BLaER1 (cell line): ENCODE measurements at regions not wholly inside any gene's neighbourhood (a gene's known extent, or its start where the extent isn't known, plus 50 kb on each side); places are given as distances from the start of the nearest gene placed in this dataset.

Source experiments
- H3K27ac ChIP-seq: shearing (Covaris generic); formaldehyde crosslinking; 2 replicates; pipeline ENCODE4 v1.8.1; 2022
- H3K27me3 ChIP-seq: shearing (Covaris generic); formaldehyde crosslinking; 2 replicates; pipeline ENCODE4 v1.8.1; 2022
- H3K36me3 ChIP-seq: shearing (Covaris generic); formaldehyde crosslinking; 2 replicates; pipeline ENCODE4 v1.8.1; 2022
- H3K4me1 ChIP-seq: shearing (Covaris generic); formaldehyde crosslinking; 2 replicates; pipeline ENCODE4 v1.8.1; 2022
- H3K4me2 ChIP-seq: shearing (Covaris generic); formaldehyde crosslinking; 2 replicates; pipeline ENCODE4 v1.8.1; 2022
- H3K4me3 ChIP-seq: shearing (Covaris generic); formaldehyde crosslinking; 2 replicates; pipeline ENCODE4 v1.8.1; 2022
- H3K9ac ChIP-seq: shearing (Covaris generic); formaldehyde crosslinking; 2 replicates; pipeline ENCODE4 v1.8.1; 2022
- H3K9me3 ChIP-seq: shearing (Covaris generic); formaldehyde crosslinking; 2 replicates; pipeline ENCODE4 v1.8.1; 2022
- H4K20me1 ChIP-seq: shearing (Covaris generic); formaldehyde crosslinking; 2 replicates; pipeline ENCODE4 v1.8.1; 2022
- Cebpa-rat ChIP-seq: shearing (Covaris generic); IDR thresholded peaks from 2 replicates; pipeline ENCODE4 v1.8.1; 2022

DNA sequence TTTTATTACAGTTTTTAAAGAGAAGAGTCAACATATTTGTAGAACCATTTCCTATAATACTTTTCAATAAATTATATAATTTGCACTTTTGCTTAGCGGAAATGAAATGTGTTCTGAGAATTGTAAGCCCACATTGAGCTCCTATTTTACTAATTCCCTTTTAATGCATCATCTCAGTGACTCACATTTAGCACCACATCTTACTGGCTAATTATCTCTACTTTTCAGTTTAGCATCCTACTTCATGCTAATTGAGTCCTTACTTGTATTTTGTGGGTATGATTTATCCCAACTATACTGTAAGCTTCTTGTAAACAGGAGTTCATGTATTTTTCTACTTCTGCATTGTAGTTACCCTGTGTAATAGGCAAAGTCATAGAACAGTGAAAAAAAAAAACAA is 67.5 kb downstream of the TMX1 start:
- Histone ChIP-seq H3K4me2 (no peak overlapping the region), H3K9ac (no peak overlapping the region), H3K4me3 (no peak overlapping the region), H3K27ac (no peak overlapping the region), H3K36me3 (no peaks in the 10 kb centered on the region), H4K20me1 (no peaks in the 10 kb centered on the region), H3K9me3 (no peaks in the 10 kb centered on the region), H3K4me1 (no peaks in the 10 kb centered on the region), H3K27me3 (no peaks in the 10 kb centered on the region)
- no peak for TF ChIP-seq Cebpa-rat

DNA sequence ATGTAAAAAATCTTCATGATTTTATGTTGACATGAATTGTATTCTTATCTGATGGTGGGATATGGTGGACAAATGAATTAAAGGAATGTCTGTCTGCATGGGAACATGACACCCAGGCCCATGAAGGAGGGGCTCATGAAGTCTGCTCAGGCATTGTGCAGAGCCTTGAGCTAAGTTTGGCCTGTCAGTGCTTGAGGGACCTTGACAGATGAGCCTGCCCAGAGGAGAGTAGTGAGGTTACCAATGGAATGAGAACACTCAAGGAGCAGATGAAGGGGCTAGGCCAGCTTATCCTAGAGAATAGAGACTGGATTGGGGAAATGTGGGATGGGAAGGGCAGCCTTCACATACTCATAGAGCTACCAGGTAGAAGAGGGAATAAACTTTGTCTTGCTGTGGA is 68.8 kb downstream of the TMX1 start:
- no peak overlapping the region for H3K27ac ChIP-seq
- no peak overlapping the region for H3K4me2 ChIP-seq
- no peak for TF ChIP-seq Cebpa-rat
- H4K20me1 ChIP-seq, result no peaks in the 10 kb centered on the region
- no peaks in the 10 kb centered on the region for H3K4me1 ChIP-seq
- H3K36me3 ChIP-seq, result no peaks in the 10 kb centered on the region
- H3K27me3 ChIP-seq, result no peaks in the 10 kb centered on the region
- H3K9me3 ChIP-seq, result no peaks in the 10 kb centered on the region
- H3K4me3 ChIP-seq, result no peak overlapping the region
- H3K9ac ChIP-seq, result no peak overlapping the region

DNA sequence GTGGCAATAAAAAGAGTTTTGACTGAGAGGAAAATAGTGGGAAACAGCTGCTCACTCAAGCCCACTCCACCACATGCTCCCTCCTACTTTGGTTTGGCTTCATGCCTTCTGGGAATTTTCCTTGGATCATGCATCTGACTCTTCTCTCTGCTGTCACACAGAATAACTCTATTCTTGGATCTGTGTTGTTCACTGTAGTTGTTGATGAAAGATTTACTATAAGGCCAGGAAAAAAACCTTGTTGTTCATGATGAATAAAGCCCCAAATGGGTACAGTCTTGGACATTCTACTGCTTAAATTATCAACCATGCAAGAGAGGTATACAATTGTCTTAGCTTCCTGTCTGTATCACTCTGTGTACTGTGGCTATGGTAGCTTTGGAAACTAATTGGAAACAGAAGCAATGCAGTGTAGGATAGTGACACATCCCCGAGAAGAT is 70.5 kb downstream of the TMX1 start:
- Histone ChIP-seq H3K9me3 (no peaks in the 10 kb centered on the region), H3K27ac (no peak overlapping the region), H3K4me3 (no peak overlapping the region), H3K36me3 (no peaks in the 10 kb centered on the region), H3K4me1 (no peaks in the 10 kb centered on the region), H3K9ac (no peak overlapping the region), H3K27me3 (no peaks in the 10 kb centered on the region), H4K20me1 (no peaks in the 10 kb centered on the region), H3K4me2 (no peak overlapping the region)
- no peak for TF ChIP-seq Cebpa-rat

DNA sequence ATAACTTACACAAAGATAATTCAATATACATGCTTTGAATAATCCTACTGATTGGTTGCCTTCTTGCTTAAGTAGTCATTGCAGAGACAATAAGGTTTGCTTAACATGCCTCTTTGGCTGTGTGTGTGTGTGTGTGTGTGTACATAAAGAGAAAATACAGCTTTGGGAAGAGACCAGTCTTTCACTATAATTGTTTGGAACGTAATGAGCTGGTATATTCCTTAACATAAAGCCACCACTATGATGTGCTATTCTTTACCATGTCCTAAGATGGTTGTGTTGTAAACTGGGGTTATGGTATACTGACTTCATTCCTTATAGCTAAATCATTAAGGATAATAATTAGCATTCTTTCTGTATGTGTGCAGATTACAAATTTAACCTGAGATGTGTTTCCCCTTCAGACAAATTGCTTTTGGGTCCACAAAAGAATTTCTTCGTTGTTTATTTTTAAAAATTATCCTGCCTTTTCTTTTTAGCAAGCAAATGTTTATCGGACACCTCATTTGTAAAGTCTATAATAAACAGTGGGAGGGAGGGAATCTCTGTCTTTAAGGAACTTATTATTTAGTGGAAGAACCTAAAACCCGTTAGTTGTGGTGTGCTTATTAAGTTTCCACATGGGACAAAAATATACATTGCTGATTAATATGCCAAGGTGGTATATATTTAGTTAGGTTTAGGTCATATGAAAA is 74.4 kb downstream of the TMX1 start:
- no peak for TF ChIP-seq Cebpa-rat
- Histone ChIP-seq H3K9ac (no peak overlapping the region), H3K4me1 (no peaks in the 10 kb centered on the region), H3K4me3 (no peak overlapping the region), H3K9me3 (no peaks in the 10 kb centered on the region), H4K20me1 (no peaks in the 10 kb centered on the region), H3K4me2 (no peak overlapping the region), H3K27ac (no peak overlapping the region), H3K36me3 (no peaks in the 10 kb centered on the region), H3K27me3 (no peaks in the 10 kb centered on the region)

DNA sequence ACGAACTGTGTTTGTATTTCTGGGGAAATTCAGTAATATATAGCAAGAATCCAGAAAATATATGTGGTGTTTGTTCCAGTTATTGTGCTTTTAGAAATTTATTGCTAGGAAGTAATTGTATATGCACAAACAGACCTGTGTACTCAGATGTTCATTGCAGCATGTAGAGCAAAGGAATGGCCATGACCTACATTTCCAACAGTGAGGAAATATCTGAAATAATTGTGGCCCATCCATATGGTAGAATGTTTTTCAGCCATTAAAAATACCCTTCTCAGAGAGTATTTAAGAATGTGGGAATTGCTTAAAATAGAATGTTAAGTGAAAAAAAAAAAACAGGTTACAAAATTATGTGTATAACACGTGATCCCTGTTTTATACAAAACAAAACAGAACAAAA is 77.3 kb downstream of the TMX1 start:
- Histone ChIP-seq H3K4me1 (no peaks in the 10 kb centered on the region), H3K27ac (no peak overlapping the region), H3K4me2 (no peak overlapping the region), H3K9ac (no peak overlapping the region), H3K27me3 (no peaks in the 10 kb centered on the region), H3K36me3 (no peaks in the 10 kb centered on the region), H3K4me3 (no peak overlapping the region), H4K20me1 (no peaks in the 10 kb centered on the region), H3K9me3 (no peaks in the 10 kb centered on the region)
- TF ChIP-seq Cebpa-rat, result no peak

DNA sequence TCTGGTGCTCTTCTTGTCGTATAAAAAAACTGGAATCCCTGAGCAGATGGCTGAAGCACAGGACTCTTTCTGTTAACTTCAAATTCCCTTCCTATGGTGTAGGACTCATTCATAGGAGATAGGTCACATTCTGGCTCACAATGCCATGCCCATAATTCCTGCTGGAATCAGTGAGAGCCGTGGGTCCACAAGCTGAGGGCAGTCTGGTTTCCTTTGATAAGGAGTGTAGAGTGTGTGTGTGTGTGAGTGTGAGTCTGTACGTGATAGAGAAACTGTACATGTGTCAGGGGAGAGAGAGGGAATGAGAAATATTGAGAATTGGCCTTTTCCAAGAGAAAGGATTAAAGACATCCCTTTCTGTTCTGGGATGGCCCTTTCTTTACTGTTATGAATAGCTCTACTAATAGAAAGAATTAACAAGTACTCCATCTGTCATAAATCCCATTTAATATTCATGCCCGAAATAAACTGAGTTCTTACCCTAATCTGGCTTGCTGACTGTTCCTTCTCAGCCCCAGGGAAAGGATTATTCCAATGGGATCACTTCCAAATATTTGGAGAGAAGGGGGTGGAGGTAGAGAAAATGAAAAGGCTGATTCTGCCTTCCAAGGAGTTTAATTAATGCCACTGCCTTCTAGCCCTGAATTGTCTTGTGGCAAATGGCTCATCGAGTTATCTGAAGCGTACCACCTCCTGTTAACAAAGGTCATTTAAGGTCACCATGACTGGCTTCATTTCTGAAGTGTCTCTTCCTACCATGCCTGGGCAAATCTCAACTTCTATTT is 79.0 kb downstream of the TMX1 start:
- H3K9ac ChIP-seq, result no peak overlapping the region
- no peaks in the 10 kb centered on the region for H3K9me3 ChIP-seq
- no peak for TF ChIP-seq Cebpa-rat
- H3K4me2 ChIP-seq, result no peak overlapping the region
- H3K4me1 ChIP-seq, result no peaks in the 10 kb centered on the region
- H4K20me1 ChIP-seq, result no peaks in the 10 kb centered on the region
- no peak overlapping the region for H3K27ac ChIP-seq
- no peaks in the 10 kb centered on the region for H3K27me3 ChIP-seq
- no peaks in the 10 kb centered on the region for H3K36me3 ChIP-seq
- no peak overlapping the region for H3K4me3 ChIP-seq

DNA sequence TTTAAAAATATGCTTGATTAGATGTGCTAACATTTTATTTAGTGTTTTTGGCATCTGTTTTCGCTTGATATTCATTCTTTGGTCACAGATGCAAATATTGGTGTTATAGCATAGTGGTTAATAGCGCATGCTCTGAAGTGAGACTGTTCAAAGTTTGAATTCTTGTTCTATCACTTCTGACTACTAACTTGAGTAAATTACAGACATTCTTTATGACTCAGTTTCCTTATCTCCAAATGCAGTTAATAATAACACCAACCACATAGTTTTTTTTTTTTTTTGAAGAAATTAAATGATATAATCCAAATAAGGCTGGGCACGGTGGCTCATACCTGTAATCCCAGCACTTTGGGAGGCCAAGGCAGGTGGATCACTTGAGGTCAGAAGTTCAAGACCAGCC is 81.0 kb downstream of the TMX1 start:
- Histone ChIP-seq H3K36me3 (no peaks in the 10 kb centered on the region), H4K20me1 (no peaks in the 10 kb centered on the region), H3K4me2 (no peak overlapping the region), H3K4me1 (no peaks in the 10 kb centered on the region), H3K9me3 (no peaks in the 10 kb centered on the region), H3K4me3 (no peak overlapping the region), H3K27ac (no peak overlapping the region), H3K27me3 (no peaks in the 10 kb centered on the region), H3K9ac (no peak overlapping the region)
- no peak for TF ChIP-seq Cebpa-rat

DNA sequence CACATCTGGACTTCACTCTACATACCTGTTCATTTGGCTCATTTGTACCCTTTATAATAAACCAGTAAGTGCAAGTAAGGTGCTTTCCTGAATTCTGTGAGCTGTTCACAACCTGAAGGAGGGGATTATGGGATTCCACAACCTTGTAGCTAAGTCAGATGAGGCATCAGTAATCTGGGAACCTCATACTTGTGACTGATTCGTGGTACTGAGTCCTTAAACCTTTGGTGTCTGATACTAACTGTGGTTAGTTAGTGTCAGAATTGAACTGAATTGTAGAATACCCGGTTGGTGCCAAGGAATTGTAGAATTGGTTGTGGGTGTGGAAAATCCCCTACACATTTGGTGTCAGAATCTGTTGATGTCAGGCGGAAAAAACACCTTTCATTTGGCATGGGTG is 83.4 kb downstream of the TMX1 start:
- no peaks in the 10 kb centered on the region for H3K36me3 ChIP-seq
- no peaks in the 10 kb centered on the region for H4K20me1 ChIP-seq
- no peaks in the 10 kb centered on the region for H3K9me3 ChIP-seq
- H3K9ac ChIP-seq, result no peak overlapping the region
- no peak overlapping the region for H3K27ac ChIP-seq
- TF ChIP-seq Cebpa-rat, result no peak
- no peaks in the 10 kb centered on the region for H3K4me1 ChIP-seq
- H3K4me2 ChIP-seq, result no peak overlapping the region
- no peak overlapping the region for H3K4me3 ChIP-seq
- H3K27me3 ChIP-seq, result no peaks in the 10 kb centered on the region

DNA sequence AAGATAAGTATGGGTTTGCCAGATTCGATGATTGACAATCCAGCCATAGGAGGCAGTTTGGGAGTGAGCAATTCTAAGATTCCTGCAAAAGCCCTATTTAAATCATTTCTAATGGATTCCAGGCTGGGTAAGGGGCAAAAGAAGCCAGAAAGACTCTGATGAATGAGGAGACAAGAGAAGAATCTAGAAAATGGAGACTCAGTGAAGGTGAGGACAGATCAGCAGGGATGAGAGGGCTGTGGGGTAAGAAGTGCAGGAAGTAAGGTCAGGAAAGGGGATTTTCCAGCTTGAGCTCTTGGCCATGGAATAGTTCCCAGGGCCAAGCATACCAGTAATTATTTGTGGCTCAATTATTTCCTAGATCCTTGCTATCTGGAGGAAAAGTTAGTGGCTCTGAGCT is 87.3 kb downstream of the TMX1 start:
- Histone ChIP-seq H3K4me3 (no peak overlapping the region), H3K4me2 (no peak overlapping the region), H4K20me1 (no peaks in the 10 kb centered on the region), H3K27ac (no peak overlapping the region), H3K9ac (no peak overlapping the region), H3K4me1 (no peaks in the 10 kb centered on the region), H3K27me3 (no peaks in the 10 kb centered on the region), H3K36me3 (no peaks in the 10 kb centered on the region), H3K9me3 (no peaks in the 10 kb centered on the region)
- TF ChIP-seq Cebpa-rat, result no peak

DNA sequence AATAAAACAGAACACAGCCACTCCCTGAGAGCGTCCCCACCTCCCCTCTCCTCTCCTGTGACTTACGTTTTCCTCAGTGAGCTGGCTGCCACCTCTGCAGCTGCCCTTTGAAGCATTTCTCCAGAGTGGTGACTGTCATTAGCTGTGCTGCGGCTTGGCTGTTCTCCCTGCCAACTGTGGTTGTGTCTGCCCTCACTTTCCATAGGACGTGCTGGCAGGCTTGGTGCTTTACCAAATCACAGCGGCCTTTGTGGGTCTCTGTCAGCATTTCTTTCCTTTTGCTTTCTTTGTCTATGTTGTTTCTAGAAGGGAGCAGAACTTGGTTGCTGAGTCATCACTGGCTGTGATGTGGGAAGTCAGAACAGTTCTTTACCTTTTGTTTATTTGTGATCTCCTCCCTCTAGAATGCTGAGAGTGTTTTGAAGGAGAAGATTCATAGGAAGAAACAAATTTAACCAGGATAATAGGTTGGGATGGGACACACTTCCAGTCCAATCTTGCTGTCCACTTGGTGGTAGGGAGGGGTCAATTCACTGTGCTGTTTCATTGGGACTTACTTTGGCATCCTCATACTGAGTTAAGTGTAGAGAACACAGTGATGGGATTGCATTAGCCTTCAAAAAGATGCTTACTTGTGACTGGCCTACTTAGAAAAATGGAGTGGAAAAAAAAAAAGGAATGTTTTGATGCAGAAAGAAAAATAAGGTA is 88.2 kb downstream of the TMX1 start:
- no peaks in the 10 kb centered on the region for H3K27me3 ChIP-seq
- H3K9ac ChIP-seq, result no peak overlapping the region
- no peak overlapping the region for H3K27ac ChIP-seq

More for the DNA sequence above, 88.2 kb downstream of the TMX1 start:
- H3K9me3 ChIP-seq, result no peaks in the 10 kb centered on the region
- no peaks in the 10 kb centered on the region for H3K36me3 ChIP-seq
- H3K4me2 ChIP-seq, result no peak overlapping the region
- H3K4me3 ChIP-seq, result no peak overlapping the region
- TF ChIP-seq Cebpa-rat, result no peak
- no peaks in the 10 kb centered on the region for H4K20me1 ChIP-seq
- H3K4me1 ChIP-seq, result no peaks in the 10 kb centered on the region
